ENCODE measurements at regions not wholly inside any gene's neighbourhood (a gene's known extent, or its start where the extent isn't known, plus 50 kb on each side); places are given as distances from the start of the nearest gene placed in this dataset.

- TF ChIP-seq POLR2AphosphoS5 (IDR thresholded peaks at IDR 0.05; ENCODE audit: low read depth, low read length) (no peak), TAF1 (IDR thresholded peaks at IDR 0.05; ENCODE audit: borderline replicate concordance, insufficient read depth, low read length) (no peak), FOXP2 (optimal IDR thresholded peaks at IDR 0.05; ENCODE audit: borderline replicate concordance, extremely low read depth, extremely low read length, insufficient read depth) (no peak), SIN3A (IDR thresholded peaks at IDR 0.05; ENCODE audit: borderline replicate concordance, insufficient read depth, low read length) (no peak)
- TF ChIP-seq, protein P1, sequence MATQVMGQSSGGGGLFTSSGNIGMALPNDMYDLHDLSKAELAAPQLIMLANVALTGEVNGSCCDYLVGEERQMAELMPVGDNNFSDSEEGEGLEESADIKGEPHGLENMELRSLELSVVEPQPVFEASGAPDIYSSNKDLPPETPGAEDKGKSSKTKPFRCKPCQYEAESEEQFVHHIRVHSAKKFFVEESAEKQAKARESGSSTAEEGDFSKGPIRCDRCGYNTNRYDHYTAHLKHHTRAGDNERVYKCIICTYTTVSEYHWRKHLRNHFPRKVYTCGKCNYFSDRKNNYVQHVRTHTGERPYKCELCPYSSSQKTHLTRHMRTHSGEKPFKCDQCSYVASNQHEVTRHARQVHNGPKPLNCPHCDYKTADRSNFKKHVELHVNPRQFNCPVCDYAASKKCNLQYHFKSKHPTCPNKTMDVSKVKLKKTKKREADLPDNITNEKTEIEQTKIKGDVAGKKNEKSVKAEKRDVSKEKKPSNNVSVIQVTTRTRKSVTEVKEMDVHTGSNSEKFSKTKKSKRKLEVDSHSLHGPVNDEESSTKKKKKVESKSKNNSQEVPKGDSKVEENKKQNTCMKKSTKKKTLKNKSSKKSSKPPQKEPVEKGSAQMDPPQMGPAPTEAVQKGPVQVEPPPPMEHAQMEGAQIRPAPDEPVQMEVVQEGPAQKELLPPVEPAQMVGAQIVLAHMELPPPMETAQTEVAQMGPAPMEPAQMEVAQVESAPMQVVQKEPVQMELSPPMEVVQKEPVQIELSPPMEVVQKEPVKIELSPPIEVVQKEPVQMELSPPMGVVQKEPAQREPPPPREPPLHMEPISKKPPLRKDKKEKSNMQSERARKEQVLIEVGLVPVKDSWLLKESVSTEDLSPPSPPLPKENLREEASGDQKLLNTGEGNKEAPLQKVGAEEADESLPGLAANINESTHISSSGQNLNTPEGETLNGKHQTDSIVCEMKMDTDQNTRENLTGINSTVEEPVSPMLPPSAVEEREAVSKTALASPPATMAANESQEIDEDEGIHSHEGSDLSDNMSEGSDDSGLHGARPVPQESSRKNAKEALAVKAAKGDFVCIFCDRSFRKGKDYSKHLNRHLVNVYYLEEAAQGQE (IDR thresholded peaks at IDR 0.05; ENCODE audit: insufficient read depth in 1 of 2, low read depth in 2 of 2, low read length in 2 of 2), result no peak
Measured at GRCh38 chr3:55297706-55298105, 189.4 kb downstream of the WNT5A start.
